Left ventricle myocardium superior (tissue), 1 donor: ENCODE measurements at regions not wholly inside any gene's neighbourhood (a gene's known extent, or its start where the extent isn't known, plus 50 kb on each side); places are given as distances from the start of the nearest gene placed in this dataset.
A peak's percentile ranks its signal among the peaks of the same experiment; 100 is the strongest.
"Not testable (repeated sequence)": the region's sequence is repeated elsewhere in the genome, so short reads cannot be mapped to it uniquely, and the experiment has no call there.

Source experiments
- ATAC-seq: fragments of 200-7000 bp; cut with Tn5 transposase; one replicate; pipeline ENCODE4 v1.9.1; 2020; ENCODE audit warnings: mild to moderate bottlenecking, moderate library complexity
- DNase-seq: peaks from one replicate; pipeline ENCODE4 v3.0.0-alpha.2; 2020
- intact Hi-C: fragments of 100-400 bp; cut with micrococcal nuclease; formaldehyde crosslinking; loops from one replicate; pipeline ENCODE4 v1.11.0; 2022
- donor health status: DM: no; HTN: yes; CAD: no; lungs with severe emphysema.

DNA sequence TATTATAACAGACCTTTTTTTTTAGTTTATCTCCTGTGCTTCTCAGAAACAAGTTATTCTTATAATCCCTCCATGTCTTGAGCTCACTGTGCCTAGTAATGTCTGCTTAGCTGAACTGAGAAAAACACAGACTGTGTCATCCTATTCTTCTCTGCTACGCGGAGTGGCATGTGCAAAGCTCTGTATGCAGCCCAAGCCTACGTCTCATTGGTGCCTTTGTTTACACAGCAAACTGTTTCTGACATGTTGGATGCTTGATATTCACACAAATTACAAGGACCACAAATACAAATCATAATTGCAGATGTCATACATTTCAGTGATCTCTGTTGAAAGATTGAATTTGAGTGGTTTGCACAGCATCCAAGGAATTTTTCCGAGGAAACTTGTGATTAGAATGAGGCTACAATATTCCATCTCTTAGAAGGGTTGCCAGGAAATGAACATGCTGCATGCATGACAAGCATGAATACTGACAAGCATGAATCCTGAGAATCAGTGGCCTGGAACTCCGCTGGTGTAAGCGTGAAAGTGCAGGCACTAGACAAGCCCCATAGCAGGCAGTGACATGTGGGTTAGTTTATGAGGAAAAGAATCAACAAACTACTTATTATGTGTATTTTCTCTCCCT is 128.4 kb upstream of the SGK1 start:
- intact Hi-C loops, result no loop called here
- DNase-seq, result no peak
- no peak for ATAC-seq

DNA sequence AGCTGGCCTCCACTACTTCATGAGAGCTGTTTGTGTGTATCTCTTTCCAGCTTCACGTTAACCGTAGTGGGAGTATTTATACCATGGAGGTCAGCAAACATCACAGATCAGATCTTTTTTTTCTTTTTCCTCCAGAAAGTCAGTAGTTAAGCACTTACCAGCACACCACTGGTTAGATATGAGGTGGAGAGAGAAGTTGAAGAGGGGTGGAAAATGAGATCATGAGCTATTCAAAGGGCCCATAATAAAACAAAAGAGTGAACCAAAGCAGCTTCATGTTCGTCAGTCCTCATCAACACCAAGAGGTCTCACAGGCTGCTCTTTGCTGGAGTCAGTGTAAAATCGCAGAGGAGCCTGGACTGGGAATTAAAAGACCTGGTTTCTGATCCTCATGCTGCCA is 125.1 kb upstream of the SGK1 start:
- DNase-seq (no peak), ATAC-seq (no peak)
- intact Hi-C loops, result no loop called here

DNA sequence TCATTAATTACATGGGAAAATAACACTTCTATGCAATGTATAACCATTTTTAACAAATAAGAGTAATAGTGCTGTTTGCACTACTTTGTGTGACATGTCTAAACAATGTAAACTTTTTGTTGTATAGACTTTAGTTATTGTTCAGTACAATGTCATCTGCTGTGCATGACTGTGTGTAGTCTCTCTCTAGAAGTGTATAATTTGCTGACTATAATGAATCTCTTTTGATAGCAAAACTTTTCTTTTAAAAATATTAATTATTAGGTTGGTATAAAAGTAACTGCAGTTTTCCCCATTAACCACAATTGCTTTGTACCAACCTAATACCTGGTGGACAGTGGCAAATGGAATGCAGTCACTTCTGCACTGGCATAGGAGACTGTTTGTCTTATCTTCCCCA is 124.2 kb upstream of the SGK1 start:
- no peak for DNase-seq
- intact Hi-C loops, result no loop called here
- ATAC-seq, result no peak

DNA sequence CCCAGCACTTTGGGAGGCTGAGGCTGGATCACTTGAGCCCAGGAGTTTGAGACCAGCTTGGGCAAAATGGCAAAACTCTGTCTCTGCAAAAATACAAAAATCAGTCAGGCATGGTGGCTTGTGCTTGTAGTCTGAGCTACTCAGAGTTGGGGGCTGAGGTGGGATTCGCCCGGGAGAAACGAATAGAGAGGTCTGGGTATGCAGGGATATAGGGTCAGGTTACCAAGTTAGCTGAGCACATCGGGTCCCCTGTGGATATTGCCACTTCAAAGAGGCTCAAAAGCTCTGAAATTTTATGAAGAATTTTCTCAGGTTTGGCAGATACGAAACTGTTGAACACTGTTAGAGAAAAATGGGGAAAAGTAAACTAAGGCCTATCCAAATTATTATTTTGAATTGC is 120.9 kb upstream of the SGK1 start:
- intact Hi-C loops, result no loop called here
- ATAC-seq, result no peak
- no peak for DNase-seq

DNA sequence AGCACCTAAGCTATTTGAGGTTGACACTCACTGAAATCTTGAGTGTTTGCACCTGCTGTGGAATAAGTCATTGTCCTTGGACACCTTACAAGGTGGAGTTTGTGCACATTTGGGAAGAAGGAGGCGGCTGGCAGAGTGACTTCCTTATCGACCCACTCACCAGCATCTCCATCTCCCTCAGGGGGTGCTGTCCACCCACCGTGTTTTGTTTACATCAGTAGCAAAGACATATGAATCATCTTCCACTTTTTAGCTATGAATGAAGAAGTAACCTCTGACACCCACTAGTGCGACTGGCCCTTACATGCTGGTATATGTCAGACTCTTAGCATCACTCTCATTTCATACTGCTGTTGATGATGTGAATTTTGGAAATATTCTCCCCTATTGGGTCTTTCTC is 119.5 kb upstream of the SGK1 start:
- no peak for ATAC-seq
- intact Hi-C loops, result no loop called here
- no peak for DNase-seq

DNA sequence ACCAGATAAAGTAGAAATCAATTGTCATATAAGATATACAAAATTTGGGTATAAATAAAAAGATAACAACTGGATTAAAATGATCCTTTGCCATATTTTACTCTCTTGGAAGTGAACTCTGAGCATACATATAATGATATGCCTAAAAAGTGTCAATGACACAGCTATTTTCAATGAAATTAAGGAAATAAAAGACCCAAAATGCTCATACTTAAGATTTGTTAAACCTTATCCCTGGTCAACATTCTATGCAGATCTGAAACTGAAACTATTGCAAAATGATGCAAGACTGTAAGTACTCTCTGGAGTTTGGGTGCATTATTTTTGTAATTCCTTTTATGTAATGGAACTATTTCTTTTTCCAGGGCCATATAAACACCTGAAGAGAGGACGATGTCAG is 119.0 kb upstream of the SGK1 start:
- intact Hi-C loops, result no loop called here
- peak; percentile 32 for ATAC-seq
- DNase-seq, result no peak

DNA sequence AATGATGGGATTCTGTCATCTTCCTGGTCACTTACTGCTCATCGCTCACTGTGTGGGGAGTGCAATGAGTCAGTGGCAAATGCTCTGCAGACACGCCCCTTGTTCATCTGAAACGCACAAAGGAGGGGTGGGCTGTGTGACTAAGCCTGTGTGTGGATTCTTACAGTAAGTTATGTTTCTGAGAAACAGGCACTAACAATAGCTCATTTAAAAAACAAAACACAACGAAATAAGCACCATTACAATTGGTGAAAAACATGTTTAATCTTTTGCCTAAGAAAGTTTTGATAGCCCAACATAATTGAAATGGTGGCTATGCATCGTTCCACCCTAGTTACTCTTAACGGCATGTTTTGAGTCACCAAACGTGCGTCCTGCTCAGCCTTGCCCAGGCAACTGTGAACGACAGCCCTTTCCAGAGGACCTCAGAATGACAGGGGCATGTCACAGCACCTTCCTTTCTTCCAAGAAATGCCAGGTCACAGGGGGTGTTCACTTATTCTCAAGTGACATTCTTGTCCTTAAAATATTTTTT is 118.4 kb upstream of the SGK1 start:
- DNase-seq, result no peak
- ATAC-seq, result peak; percentile 72
- intact Hi-C loops, result no loop called here

DNA sequence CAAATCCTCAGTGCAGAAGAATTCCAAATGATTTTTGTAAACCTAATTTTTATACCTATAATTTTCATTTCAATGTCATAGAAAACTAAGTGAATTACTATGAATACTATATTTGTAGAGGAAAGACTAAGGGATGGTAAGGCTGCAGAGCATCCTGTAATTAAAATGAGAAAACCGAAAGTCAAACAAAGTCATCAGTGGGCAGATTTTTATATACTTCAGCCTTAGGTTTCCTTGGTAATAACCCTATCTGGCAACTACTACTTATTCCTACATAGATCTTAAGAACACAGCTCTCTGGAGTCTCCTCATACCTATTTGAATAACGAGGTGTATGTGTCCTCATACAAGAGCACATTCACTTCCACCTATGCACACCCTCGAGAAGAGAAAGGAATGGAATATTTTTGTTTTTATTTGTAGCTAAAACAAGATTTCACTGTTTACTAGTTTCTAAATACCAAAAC is 117.9 kb upstream of the SGK1 start:
- ATAC-seq (no peak), DNase-seq (no peak)
- intact Hi-C loops, result no loop called here

DNA sequence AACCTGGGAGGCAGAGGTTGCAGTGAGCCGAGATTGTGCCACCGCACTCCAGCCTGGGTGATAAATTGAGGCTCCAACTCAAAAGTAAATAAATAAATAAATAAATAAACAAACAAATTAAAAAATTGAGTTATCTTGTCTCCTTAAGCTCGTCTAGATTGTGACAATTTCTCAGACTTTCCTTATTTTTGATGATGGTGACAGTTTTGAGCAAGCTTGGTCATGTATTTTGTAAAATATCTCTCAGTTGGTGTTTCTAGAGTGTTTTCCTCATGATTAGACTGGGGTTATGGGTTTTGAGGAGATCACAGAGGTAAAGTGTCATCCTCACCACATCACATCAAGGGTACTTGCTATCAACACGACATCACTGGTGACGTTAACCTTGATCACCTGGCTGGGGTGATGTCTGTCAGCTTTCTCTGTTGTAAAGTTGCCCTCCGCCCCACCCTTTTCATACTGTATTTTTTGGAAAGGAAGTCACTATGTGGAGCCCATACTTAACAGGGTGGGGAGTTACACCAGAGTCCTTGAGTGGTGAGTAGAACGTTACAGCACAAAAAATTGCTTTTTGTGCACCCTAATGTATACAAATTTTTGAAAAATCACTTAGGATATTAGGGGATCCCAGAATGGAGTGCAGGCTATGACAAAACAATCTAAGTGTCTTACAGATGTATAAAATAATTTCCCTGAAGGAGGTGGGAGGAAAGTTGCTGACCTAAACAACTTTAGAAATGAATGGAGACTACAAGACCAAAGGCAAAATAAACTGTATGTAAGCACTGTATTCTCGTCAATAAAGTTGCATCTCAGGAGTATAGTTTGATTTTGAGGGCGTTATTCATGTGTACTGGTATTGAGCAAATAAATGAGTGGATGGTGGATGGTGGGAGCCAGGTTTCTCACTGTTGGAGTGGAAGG is 116.4 kb upstream of the SGK1 start:
- ATAC-seq (no peak), DNase-seq (no peak)
- intact Hi-C loops, result no loop called here

DNA sequence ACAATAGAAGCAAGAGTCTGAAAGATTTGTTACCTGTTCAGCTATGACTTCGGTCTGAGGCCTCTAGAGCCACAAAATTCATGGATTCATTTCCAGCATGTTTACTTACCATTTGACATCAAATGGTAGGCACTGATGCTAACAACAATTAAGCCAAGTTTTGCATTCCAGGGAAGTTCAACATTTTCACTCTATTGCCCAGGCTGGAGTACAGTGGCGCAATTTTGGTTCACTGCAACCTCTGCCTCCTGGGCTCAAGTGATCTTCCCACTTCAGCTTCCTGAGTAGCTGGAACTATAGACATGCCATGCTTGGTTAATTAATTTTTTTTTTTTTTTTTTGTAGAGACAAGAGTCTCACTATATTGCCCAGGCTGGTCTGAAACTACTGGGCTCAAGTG is 114.1 kb upstream of the SGK1 start:
- ATAC-seq (no peak), DNase-seq (no peak)
- intact Hi-C loops, result no loop called here

DNA sequence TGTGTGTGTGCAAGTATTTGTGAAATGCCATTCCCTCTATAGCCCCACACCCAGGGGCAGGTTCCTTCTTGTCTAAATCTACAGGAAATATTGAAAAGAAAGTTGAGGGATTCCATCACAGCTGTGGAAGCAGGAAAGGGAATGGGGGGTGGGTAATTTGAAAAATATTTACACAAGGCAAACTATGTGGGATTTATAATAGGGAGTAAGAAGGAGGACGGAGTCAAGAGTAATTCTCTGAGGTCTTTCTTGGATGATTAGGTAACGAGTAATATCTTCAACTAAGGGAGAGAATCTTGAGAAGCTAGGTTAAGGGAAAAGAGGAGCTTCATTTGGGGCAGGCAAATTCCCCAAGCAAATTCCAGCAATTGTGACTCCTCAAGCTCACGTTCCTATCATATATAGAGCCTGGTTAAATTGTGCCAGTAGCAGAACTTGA is 113.5 kb upstream of the SGK1 start:
- intact Hi-C loops, result no loop called here
- DNase-seq, result no peak
- ATAC-seq, result no peak

DNA sequence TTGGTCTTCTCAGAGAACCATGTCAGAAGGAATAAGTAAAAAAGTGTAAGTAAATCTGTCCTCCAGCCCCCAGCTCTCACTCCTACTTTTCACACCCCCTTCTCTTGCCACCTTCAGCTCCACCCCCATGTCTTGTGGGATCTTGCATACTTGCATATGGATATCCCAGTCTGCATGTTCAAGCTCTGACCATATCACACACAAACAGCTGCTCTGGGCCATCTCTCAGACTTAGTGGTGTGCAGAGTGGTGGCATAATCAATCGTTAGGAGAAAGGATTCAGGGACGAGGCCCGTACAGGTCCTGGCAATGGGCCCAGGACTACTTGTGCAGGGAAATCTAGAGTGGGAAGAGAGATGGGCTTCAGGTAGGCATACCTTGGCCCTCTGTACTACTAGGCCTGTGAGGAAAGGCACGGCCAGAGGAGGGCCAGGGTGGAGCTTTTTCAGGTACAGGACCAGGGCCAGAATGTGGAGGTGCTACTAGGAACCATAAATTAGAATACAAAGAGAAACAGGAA is 112.0 kb upstream of the SGK1 start:
- no peak for DNase-seq
- intact Hi-C loops, result no loop called here
- no peak for ATAC-seq

DNA sequence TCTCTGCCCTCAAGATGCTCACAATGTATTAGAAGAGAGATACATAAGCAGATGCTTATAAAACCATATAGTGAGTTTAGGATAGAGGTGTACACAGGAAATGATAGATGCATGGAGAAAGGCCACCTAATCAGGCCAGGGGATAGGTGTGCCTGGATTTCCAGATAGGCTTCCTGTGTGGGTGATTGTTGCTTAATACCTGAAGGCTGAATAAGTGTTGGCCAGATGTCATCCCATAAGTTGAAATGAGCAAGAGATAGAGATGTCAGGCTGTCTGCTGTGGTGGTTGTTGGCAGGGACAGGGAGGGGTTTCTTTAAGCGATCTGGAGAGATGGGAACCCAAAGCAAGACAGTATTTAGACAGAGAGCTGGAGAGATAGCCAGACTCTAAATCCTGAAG is 109.8 kb upstream of the SGK1 start:
- intact Hi-C loops, result no loop called here
- no peak for ATAC-seq
- no peak for DNase-seq

DNA sequence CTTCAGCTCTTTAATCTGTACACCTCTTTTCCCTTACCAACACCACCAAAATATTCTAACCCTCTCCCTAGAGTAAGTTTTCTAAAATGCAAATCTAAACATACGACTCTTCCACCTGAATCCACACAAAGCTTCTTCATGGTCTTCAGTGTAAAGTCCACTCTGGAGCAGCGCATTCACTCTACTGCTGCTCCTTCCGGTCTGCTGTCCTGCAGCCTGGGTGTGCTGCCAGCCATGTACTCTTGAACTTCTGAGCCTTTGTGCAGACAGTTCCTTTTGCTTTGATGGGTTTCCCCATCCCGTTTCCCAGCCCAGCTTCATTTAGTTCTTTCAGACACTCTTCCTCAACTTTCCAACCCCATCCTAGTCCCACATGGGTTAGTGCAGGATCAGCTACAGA is 108.7 kb upstream of the SGK1 start:
- intact Hi-C loops, result no loop called here
- no peak for DNase-seq
- no peak for ATAC-seq

DNA sequence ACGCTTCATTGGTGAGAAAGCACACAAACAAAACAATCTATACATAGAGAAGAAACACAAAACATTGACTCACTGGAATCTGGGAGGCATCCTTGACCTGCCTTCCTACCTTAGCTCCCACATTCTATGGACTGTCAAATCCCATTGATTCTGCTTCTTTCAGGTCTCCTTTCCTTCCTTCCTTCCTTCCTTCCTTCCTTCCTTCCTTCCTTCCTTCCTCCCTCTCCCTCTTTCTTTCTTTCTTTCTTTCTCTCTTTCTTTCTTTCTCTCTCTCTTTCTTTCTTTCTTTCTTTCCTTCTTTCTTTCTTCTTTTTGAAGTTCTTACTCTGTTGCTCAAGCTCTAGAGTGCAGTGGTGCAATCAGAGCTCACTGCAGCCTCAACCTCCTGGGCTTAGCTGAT is 108.0 kb upstream of the SGK1 start:
- DNase-seq, ATAC-seq, intact Hi-C loops: not testable (repeated sequence)

DNA sequence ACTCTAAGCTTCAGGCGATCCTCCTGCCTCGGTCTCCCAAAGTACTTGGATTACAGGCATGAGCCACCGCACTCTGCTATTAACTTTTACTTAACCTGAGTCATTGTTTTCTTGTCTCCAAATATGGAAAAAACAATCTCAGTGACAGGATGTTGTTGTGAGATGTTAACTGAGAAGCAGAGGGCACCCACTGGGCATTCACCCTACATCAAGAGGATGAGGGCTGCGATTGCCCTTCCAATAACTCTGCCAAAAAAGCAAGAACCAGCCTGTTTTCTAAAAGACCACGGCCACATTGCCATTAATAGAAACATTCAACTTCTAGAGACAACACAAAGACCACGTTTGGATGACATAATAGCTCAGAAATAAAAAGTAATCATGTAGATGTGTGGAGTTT is 107.6 kb upstream of the SGK1 start:
- DNase-seq (no peak), ATAC-seq (no peak)
- intact Hi-C loops, result no loop called here

DNA sequence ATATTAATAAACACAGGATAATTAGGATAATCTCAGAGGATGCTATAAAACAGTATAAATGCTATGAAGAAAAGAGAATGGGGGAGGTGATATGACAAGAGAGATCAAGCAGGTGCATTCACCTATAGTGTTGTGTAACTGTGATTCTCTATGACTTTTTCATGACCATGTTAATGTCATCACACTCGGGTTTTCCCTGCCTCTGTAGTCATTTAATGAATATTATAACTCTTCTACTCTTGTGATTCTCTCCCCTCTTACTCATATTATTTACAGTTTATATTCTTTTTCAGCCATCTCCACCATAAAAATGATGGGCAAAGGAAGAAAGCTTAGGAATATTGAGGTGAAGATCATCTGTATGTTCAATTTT is 106.9 kb upstream of the SGK1 start:
- intact Hi-C loops, result no loop called here
- DNase-seq (no peak), ATAC-seq (no peak)

DNA sequence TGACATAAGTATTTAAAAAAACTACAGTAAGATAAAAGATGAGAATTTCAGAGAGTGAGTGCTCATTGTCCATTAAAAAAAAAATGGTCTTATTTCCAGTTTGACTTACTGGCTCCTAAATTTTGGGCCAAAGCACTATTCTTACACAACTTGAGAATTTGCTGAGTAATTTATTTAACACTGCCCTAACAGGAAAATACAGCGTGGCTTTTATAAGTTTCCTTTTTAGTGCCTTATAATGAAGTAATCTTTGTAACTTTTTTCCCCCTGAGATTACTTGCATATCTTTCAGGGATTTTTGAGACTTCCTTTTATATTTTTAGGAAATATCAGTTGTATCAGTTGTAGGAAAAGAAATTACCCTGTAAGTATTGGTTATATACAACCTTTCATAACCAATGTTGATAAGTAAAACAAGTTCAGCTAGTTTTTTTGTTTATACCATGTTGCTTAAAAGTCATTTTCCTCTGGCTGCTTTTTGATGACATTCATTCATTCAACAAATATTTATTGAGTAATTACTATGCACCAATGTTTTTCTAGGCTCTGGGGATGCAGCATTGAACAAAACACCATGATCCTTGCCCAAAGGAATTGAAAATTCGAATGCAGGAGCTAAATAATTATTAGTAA is 106.4 kb upstream of the SGK1 start:
- no peak for ATAC-seq

DNA sequence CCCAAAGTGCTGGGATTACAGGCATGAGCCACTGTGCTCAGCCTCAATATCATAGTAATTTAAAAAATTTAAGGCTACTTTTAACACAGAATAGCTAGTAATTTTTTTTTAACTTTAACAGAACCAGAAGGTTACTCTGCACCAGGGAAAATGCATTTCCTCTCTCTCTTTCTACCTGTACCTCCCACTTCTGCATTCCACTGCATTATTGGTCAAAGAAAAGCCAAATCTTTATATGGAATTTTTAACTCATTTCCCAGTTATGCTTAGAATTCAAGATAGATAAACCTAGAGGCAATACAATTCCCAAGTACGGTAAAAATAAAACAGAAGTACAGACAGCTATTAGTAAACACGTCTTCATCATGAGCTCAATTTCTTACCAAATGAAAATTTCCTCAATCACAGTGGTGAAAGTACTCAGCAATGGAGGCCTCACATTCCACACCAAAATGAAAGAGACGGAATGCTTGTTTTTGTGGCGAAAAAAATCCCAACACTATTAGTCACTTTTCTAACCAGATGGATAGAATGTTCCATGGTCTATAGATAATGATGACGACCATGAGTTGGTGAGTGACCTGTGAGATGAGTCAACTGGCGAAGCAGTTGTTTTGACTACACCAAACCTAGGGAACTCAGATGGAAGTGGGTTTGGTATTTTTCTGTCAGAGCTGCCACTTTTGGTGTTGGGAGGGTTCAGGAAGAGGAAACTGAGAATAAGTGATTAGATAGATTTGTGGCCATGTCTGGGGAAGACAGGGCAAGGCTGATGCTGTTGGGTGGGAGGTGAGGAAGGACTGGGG is 104.7 kb upstream of the SGK1 start:
- no peak for ATAC-seq
- intact Hi-C loops, result no loop called here
- no peak for DNase-seq

More for the DNA sequence above, 106.4 kb upstream of the SGK1 start:
- no peak for DNase-seq
- intact Hi-C loops, result no loop called here
